Stimulated activated CD8-positive, alpha-beta memory T cell treated with anti-CD3 and anti-CD28 coated beads, Interleukin-15, amount 100 ng/mL, for 1 hour (primary cell): ENCODE measurements at regions not wholly inside any gene's neighbourhood (a gene's known extent, or its start where the extent isn't known, plus 50 kb on each side); places are given as distances from the start of the nearest gene placed in this dataset.
"Not testable (repeated sequence)": the region's sequence is repeated elsewhere in the genome, so short reads cannot be mapped to it uniquely, and the experiment has no call there.

Experiments
- DNase-seq: peaks from one replicate; pipeline ENCODE4 v3.0.0-alpha.2; 2020; ENCODE audit warnings: low read depth

GRCh38 chr21:28877318-28877884, 115.3 kb downstream of the LTN1 start:
- DNase-seq: no peak

DNA sequence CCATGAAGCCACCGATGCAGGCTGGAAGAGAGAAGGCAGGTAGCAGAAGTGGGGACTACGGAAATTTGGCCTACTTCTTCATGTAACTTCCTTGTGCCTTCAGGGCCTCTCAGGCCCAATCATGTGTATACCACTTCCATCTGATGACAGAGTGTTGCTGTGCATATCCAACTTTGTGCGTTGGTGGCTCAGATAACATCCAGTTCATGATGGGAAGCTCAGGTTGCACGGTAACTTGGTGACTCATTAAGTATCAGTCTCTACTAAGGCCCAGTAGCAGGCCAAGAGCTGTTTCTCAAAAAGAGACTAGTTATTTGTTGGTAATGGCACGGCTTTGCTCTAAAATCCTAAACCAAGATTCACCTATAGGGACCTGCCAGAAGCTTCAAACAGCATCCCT, 117.6 kb downstream of the LTN1 start:
- DNase-seq: no peak

DNA sequence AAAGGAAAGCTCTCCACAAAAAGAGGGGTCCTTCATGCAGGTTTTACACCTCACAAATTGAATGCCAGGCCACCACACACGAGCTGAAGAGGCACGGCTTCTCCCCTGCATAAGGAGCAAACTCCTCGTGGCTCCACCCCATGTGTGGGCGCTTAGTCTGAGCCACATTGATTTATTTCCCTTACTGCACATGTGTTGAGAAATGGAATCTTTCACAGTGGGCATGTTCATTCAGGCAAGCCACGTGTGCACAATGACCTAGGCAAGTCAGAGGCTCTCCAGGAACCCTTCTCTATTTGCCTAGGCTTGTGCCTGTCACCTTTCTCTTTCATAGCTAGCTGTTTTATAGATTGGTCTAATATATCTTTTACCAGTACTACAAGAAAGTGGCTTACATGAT, 120.5 kb downstream of the LTN1 start:
- no peak for DNase-seq

DNA sequence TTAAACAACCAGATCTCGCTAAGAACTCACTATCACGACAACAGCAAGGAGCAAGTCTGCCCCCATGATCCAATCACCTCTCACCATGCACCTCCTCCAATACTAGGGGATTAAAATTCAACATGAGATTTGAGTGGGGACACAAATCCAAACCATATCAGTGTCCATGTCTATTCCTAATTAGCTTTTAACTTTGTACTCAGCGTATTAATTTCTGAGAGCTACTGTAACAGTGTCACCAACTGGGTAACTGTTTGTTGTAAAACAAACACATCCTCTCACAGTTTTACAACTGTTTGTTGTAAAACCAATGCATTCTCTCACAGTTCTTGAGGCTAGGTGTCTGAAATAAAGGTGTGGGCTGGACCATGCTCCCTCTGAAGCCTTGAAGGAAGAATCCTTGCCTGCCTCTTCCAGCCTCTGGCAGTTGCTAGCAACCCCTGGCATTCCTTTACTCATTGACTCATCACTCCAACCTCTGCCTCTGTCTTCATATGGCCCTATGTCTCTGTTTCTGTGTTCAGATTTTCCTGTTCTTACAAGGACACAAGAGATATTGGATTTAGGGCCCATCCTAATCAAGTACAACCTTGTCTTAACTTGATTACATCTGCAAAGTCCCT, 121.2 kb downstream of the LTN1 start:
- DNase-seq: no peak

DNA sequence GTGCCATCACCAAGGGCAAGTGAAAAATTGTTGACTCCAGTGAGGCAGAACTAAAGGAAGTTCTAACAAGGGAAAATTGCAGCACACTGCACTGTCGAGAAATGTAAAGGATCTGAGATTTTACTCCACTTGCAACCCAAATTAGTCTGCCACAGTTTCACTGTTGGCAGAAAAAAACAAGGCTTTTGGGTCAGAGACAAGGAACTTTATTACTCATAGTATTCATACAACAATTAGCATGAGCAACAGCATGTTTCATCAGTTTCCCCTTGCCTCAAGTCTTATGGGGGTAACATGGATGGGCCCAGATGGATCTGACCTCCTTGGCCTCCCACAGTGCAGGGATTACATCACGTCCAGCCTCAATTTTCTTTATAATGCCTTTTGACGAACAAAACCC, 125.3 kb downstream of the LTN1 start:
- no peak for DNase-seq

- DNase-seq: no peak
Measured at GRCh38 chr21:28865488-28866186, 127.0 kb downstream of the LTN1 start.

DNA sequence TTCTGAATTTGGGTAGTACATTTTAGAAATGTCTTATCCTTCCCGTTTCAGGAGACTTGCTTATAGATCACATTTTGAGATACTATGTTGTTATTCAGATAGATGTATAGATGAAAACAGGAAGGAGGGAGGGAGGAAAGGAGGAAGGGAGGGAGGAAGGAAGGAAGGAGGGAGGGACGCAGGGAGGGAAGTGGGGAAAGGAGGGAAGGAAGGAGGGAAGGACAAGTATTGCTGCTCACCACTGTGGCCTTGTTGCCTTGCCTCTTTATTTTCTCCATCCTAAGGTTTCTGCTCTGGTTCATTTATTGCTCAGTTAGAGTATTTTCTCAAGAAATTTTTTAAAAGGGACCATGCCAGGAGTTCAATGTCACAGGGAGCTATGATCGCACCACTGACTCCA, 134.3 kb downstream of the LTN1 start:
- DNase-seq: no peak

- DNase-seq: no peak
Measured at GRCh38 chr21:28857752-28858151, 134.9 kb downstream of the LTN1 start.

DNA sequence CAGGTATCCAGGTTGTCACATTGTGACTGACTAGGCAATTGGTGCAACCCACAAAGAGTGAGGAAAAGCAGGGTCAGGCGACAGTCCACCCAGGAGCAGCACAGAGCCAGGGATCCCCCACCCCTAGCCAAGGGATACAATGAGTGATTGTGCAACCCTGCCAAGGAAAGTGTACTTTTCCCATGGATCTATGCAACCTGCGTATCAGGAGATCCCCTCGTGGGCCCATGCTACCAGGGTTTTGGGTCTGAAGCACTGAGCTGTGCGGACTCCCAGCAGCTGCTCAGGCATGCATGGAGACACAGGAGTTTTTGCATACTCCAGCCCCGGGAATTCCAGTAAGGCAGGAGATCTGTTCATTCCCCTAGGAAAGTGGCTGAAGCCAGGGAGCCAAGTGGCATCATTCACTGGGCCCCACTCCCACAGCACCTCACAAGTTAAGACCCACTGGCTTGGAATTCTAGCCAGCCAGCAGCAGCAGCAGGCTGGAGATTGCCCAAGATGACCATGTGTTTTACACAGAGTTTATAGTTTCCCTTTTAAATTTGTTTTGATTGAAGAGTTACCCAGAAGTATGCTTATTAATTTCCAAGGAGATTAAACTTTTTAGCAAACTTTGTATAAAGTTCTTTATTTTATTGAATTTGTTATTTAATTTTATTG, 136.0 kb downstream of the LTN1 start:
- DNase-seq: no peak

GRCh38 chr21:28852706-28853105, 140.0 kb downstream of the LTN1 start:
- no peak for DNase-seq

DNA sequence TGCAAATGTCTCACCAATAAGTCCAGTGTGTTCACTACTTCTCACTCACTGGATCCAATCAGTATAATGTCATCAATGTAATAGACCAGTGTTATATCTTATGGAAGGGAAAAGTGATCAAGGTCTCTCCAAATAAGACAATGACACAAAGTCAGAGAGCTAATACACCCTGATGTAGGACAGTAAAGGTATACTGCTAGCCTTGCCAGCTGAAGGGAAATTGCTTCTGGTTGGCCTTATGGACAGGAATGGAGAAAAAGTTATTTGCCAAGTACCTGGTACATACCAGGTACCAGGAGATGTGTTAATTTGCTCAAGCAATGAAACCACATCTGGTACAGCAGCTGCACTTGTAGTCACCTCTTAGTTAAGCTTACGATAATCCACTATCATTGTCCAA, 141.0 kb downstream of the LTN1 start:
- no peak for DNase-seq

- not testable (repeated sequence) for DNase-seq
Measured at GRCh38 chr21:28839237-28839636, 153.4 kb downstream of the LTN1 start.

GRCh38 chr21:28837426-28837825, 155.3 kb downstream of the LTN1 start:
- not testable (repeated sequence) for DNase-seq

DNA sequence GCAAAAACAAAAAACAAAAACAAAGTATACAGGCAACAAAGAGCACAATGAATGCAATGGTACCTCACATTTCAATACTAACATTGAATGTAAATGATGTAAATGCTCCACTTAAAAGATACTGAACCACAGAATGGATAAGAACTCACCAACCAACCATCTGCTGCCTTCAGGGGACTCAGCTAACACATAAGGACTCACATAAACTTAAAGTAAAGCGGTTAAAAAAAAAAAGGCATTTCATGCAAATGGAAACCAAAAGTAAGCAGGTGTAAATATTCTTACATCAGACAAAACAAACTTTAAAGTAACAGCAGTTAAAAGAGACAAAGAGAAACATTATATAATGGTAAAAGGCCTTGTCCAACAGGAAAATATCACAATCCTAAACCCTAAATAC, 156.1 kb downstream of the LTN1 start:
- not testable (repeated sequence) for DNase-seq

DNA sequence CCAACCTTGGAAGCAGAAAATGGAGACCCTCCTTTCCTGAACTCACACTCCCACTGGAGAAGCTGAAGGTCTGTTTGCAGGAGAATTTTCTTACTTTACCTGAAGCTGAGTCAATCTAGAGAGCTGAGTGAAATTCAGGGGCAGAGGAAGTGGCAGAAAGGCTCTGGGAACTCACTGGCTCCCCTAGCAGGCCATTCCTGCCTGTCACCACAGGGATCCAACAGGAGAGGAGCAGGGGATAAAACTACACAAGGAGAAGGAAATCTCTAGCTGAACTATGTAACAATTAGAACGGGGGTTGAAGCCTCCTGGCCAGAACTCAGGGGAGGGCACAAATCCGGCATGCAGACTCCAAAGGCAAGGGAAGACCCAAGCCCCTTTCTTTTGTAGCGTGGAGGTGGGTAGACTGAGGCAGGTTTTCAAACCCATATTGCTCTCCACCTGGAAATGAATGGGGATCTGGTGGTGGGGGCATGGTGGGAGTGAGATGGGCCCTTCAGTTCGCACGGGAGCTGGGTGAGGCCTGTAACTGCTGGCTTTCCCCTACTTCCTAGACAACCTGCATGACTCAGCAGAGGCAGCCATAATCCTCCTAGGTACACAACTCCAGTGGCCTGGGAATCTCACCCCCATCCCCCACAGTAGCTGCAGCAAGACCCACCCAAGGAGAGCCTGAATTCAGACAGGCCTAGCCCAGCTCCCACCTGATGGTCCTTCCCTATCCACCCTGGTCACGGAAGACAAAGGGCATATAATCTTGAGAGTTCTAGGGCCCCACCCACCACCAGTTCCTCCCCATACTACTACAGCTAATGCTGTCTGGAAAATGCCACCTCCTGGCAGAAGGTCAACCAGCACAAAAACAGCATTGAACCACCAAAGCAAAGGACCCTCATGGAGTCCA, 158.1 kb downstream of the LTN1 start:
- DNase-seq: no peak

DNA sequence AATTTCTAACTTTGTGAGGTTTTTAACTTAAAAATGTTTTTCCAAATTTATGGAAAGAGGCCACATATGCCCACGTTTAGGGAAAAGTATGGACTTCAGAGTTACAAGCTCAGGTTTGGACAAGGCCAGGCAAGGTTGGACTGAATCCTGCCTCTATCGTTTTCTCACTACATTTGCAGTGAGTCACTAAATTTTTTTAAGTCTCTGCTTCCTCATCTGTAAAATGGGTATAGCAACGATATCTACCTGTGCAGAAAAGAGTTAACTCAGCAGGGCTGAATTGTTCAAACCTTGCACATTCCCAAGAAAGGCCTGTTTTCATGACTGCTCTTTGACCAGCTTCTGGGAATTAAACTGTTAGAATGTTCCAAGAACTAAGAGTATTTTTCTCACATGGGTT, 159.1 kb downstream of the LTN1 start:
- DNase-seq: no peak

DNA sequence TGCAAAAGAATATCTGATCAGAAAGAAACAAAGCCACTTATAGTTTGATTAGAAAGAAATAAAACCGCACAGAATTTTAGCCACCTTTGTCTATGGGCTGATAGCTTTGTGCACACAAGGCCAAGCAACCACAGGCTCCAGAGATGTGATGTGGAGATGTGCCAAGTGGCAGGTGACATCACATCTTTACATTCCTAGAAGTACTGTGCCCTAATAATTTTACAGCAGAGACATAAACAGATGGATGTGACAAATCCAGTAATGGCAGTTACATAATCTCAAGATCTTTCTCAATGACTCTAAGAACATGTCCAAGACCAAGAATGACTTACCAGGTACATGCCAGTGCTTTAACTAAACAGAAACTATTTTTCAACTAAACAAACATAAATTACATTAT, 159.5 kb downstream of the LTN1 start:
- DNase-seq: no peak

- no peak for DNase-seq
Measured at GRCh38 chr21:28832715-28833061, 160.0 kb downstream of the LTN1 start.

GRCh38 chr21:28832013-28832714, 160.5 kb downstream of the LTN1 start:
- DNase-seq: no peak

DNA sequence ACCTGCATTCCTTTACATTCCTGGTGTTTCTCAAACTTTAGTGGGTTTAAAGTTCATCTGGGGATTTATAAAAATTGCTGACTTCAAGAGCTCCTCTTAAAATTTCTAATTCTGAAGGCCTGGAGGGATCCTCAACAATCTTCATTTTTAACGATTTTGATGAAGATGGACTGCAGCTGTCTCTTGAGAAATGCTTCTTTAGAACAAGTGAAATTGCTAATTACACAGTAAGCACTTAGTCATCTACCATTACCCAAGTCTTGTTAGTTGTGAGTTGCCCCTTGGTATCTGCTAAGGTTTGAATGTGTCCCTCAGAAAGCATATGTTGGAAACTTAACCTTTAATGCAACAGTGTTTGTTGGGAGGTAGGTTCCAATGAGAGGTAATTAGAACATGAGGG, 163.7 kb downstream of the LTN1 start:
- DNase-seq: no peak

DNA sequence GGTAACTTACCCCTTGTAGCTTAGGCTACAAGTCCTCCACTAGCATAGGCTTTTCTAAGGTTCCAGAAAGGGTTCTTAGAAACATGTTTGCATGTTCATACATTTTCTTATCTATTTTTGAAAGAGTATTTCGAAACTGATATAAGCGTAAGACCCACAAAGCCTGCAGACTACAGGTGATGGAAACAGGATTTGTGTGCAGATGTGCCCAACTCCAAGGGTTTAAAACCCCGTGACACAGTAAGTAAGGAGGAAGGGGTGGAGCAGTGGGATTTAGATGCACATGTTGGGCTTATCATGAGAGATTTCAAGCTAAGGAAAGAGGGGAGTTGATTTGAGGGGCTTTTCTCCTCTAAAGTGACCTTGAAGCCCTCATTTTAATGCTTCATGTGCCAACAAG, 164.7 kb downstream of the LTN1 start:
- DNase-seq: no peak

GRCh38 chr21:28827422-28827821, 165.3 kb downstream of the LTN1 start:
- DNase-seq: no peak
